ENCODE measurements at regions not wholly inside any gene's neighbourhood (a gene's known extent, or its start where the extent isn't known, plus 50 kb on each side); places are given as distances from the start of the nearest gene placed in this dataset.

GRCh38 chr7:94057955-94058354, 53.8 kb upstream of the BET1 start:
- TF ChIP-seq, protein P1, sequence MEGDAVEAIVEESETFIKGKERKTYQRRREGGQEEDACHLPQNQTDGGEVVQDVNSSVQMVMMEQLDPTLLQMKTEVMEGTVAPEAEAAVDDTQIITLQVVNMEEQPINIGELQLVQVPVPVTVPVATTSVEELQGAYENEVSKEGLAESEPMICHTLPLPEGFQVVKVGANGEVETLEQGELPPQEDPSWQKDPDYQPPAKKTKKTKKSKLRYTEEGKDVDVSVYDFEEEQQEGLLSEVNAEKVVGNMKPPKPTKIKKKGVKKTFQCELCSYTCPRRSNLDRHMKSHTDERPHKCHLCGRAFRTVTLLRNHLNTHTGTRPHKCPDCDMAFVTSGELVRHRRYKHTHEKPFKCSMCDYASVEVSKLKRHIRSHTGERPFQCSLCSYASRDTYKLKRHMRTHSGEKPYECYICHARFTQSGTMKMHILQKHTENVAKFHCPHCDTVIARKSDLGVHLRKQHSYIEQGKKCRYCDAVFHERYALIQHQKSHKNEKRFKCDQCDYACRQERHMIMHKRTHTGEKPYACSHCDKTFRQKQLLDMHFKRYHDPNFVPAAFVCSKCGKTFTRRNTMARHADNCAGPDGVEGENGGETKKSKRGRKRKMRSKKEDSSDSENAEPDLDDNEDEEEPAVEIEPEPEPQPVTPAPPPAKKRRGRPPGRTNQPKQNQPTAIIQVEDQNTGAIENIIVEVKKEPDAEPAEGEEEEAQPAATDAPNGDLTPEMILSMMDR (conservative IDR thresholded peaks at IDR 0.05), result no peak
- TF ChIP-seq EZH2 (IDR thresholded peaks at IDR 0.05; ENCODE audit: low read depth), result no peak
